H1 (cell line): ENCODE measurements at regions not wholly inside any gene's neighbourhood (a gene's known extent, or its start where the extent isn't known, plus 50 kb on each side); places are given as distances from the start of the nearest gene placed in this dataset.
A peak's percentile ranks its signal among the peaks of the same experiment; 100 is the strongest.

Source experiments
- CTCF ChIA-PET: fragments of 300-600 bp; sonication (Branson Sonifier 250); formaldehyde crosslinking; loops from one replicate; lab custom pipeline; 2021; ENCODE audit not compliant: partially characterized antibody; lab: Charles Lee
- POLR2A ChIA-PET: fragments of 300-600 bp; sonication (Branson Sonifier 250); formaldehyde crosslinking; loops from one replicate; lab custom pipeline; 2021; ENCODE audit warnings: inconsistent platforms; ENCODE audit not compliant: partially characterized antibody; lab: Charles Lee
- DNase-seq, 2 experiments: peaks; one replicate each; pipeline versions ENCODE4 v3.0.0 to v3.0.0-alpha.2; 2010 to 2022; ENCODE audit warnings: low spot score in 2 of 2, low read depth in 1 of 2, mixed read lengths in 1 of 2
- FAIRE-seq: peaks from 2 replicates; lab custom pipeline; 2011; peaks lifted over from hg19 to GRCh38; lab: Jason Lieb, UNC
- H2AFZ ChIP-seq: 2 replicates; pipeline ENCODE4 v1.8.1; 2012; ENCODE audit warnings: low read length, inconsistent platforms
- H2AK5ac ChIP-seq: 2 replicates; pipeline ENCODE4 v1.6.1; 2013; ENCODE audit warnings: low read depth, low read length
- H2BK120ac ChIP-seq: replicated peaks from 2 replicates; pipeline ENCODE3; 2013; ENCODE audit warnings: low read depth, low read length, inconsistent platforms
- H2BK12ac ChIP-seq: 2 replicates; pipeline ENCODE4 v1.6.1; 2013; ENCODE audit warnings: low read depth, low read length
- H2BK15ac ChIP-seq: 2 replicates; pipeline ENCODE4 v1.6.1; 2013; ENCODE audit warnings: low read length
- H2BK20ac ChIP-seq: 2 replicates; pipeline ENCODE4 v1.6.1; 2013; ENCODE audit warnings: low read length
- H2BK5ac ChIP-seq: 2 replicates; pipeline ENCODE4 v1.6.1; 2013; ENCODE audit warnings: low read depth, low read length
- H3K14ac ChIP-seq: 2 replicates; pipeline ENCODE4 v1.6.1; 2013; ENCODE audit warnings: inconsistent platforms; ENCODE audit not compliant: insufficient read length
- H3K18ac ChIP-seq: 2 replicates; pipeline ENCODE4 v1.6.1; 2013; ENCODE audit warnings: low read length; ENCODE audit errors: extremely low read depth
- H3K23ac ChIP-seq: 2 replicates; pipeline ENCODE4 v1.6.1; 2013; ENCODE audit warnings: inconsistent platforms; ENCODE audit not compliant: insufficient read length
- H3K23me2 ChIP-seq: 2 replicates; pipeline ENCODE4 v1.6.1; 2013; ENCODE audit warnings: low read depth, low read length
- H3K27ac ChIP-seq: 2 replicates; pipeline ENCODE4 v1.6.1; 2011; ENCODE audit warnings: low read depth, low read length, inconsistent platforms
- H3K27me3 ChIP-seq, 4 experiments: replicated peaks in 1 of 4; 1 replicate in 1 of 4; 2 replicates in 3 of 4; pipeline versions ENCODE4 v1.6.1 to v1.8.1; 2011 to 2013; ENCODE audit warnings: low read length in 3 of 4, mild to moderate bottlenecking in 3 of 4, inconsistent platforms in 2 of 4, mixed read lengths in 2 of 4, moderate library complexity in 1 of 4; ENCODE audit not compliant: control insufficient read depth in 3 of 4, insufficient read depth in 3 of 4; ENCODE audit errors: extremely low read depth in 1 of 4
- H3K36me3 ChIP-seq, 4 experiments: 2 replicates each; pipeline versions ENCODE4 v1.6.1 to v1.8.1; 2011 to 2013; ENCODE audit warnings: mild to moderate bottlenecking in 4 of 4, low read length in 3 of 4, moderate library complexity in 2 of 4, control low read depth in 1 of 4, inconsistent platforms in 1 of 4; ENCODE audit not compliant: insufficient read depth in 4 of 4, control insufficient read depth in 2 of 4
- H3K4ac ChIP-seq: replicated peaks from 2 replicates; pipeline ENCODE3; 2013; ENCODE audit warnings: low read length, low read depth, mixed read lengths, inconsistent platforms; ENCODE audit not compliant: insufficient read length
- H3K4me1 ChIP-seq, 4 experiments: replicated peaks in 1 of 4; 1 replicate in 1 of 4; 2 replicates in 3 of 4; pipeline versions ENCODE4 v1.6.1 to v1.8.1; 2011 to 2013; ENCODE audit warnings: low read length in 3 of 4, inconsistent platforms in 2 of 4, mixed read lengths in 1 of 4; ENCODE audit not compliant: insufficient read depth in 4 of 4, control insufficient read depth in 3 of 4
- H3K4me2 ChIP-seq, 2 experiments: 2 replicates each; pipeline versions ENCODE4 v1.6.1 to v1.8.1; 2011 to 2013; ENCODE audit warnings: low read depth in 2 of 2, low read length in 2 of 2, control low read depth in 1 of 2, inconsistent platforms in 1 of 2, mild to moderate bottlenecking in 1 of 2; ENCODE audit not compliant: insufficient read depth in 1 of 2
- H3K4me3 ChIP-seq, 4 experiments: fragments of 200-600, 300-600 bp in 1 of 4; sonication (generic), shearing (Covaris generic), sonication (Bioruptor Twin) in 1 of 4; 2 replicates each; pipeline versions ENCODE4 v1.5.1 to v1.8.1; 2011 to 2016; ENCODE audit warnings: low read length in 4 of 4, low read depth in 3 of 4, control low read depth in 2 of 4, inconsistent platforms in 2 of 4, mild to moderate bottlenecking in 2 of 4, mixed read lengths in 1 of 4, moderate library complexity in 1 of 4; ENCODE audit not compliant: insufficient read depth in 2 of 4; ENCODE audit errors: extremely low read depth in 1 of 4
- H3K56ac ChIP-seq: replicated peaks from 2 replicates; pipeline ENCODE3; 2013; ENCODE audit warnings: low read depth, mild to moderate bottlenecking, mixed read lengths, low read length, inconsistent platforms; ENCODE audit not compliant: insufficient read length
- H3K79me1 ChIP-seq: 2 replicates; pipeline ENCODE4 v1.6.1; 2013; ENCODE audit warnings: low read depth, low read length, control low read depth
- H3K79me2 ChIP-seq, 2 experiments: 2 replicates each; pipeline versions ENCODE4 v1.6.1 to v1.8.1; 2012 to 2013; ENCODE audit warnings: low read length in 2 of 2, mild to moderate bottlenecking in 2 of 2, inconsistent platforms in 1 of 2; ENCODE audit not compliant: insufficient read depth in 2 of 2, control insufficient read depth in 1 of 2
- H3K9ac ChIP-seq, 4 experiments: replicated peaks in 1 of 4; 1 replicate in 1 of 4; 2 replicates in 3 of 4; pipeline versions ENCODE4 v1.6.1 to v1.8.1; 2011 to 2013; ENCODE audit warnings: low read depth in 3 of 4, low read length in 3 of 4, control low read depth in 2 of 4, mild to moderate bottlenecking in 2 of 4, moderate library complexity in 2 of 4, inconsistent platforms in 1 of 4; ENCODE audit errors: extremely low read depth in 1 of 4
- H3K9me3 ChIP-seq, 2 experiments: 2 replicates each; pipeline versions ENCODE4 v1.6.1 to v1.8.1; 2012 to 2013; ENCODE audit warnings: mild to moderate bottlenecking in 2 of 2, moderate library complexity in 2 of 2, control low read depth in 1 of 2, inconsistent platforms in 1 of 2, low read depth in 1 of 2, low read length in 1 of 2, mixed read lengths in 1 of 2; ENCODE audit not compliant: insufficient read depth in 2 of 2
- H4K20me1 ChIP-seq, 2 experiments: replicated peaks in 1 of 2; 2 replicates each; pipeline versions ENCODE3 to v1.8.1; 2011 to 2013; ENCODE audit warnings: inconsistent platforms in 2 of 2, low read length in 2 of 2, mild to moderate bottlenecking in 1 of 2; ENCODE audit not compliant: insufficient read depth in 2 of 2, control insufficient read depth in 1 of 2
- H4K5ac ChIP-seq: 2 replicates; pipeline ENCODE4 v1.6.1; 2013; ENCODE audit warnings: low read length, low read depth, mixed read lengths, inconsistent platforms; ENCODE audit not compliant: insufficient read length
- H4K8ac ChIP-seq: 2 replicates; pipeline ENCODE4 v1.8.0; 2013; ENCODE audit warnings: mild to moderate bottlenecking, moderate library complexity, low read length, inconsistent platforms; ENCODE audit not compliant: insufficient read depth; ENCODE audit errors: extremely low read depth
- H4K91ac ChIP-seq: replicated peaks from 2 replicates; pipeline ENCODE3; 2013; ENCODE audit warnings: low read length, mixed read lengths, inconsistent platforms; ENCODE audit not compliant: insufficient read length
- ASH2L ChIP-seq: fragments of 200-600, 300-600 bp; sonication (generic); IDR thresholded peaks from one replicate; pipeline ENCODE4 v1.7.1; 2017; ENCODE audit warnings: low read length
- CBX5 ChIP-seq: fragments of 300-800, 300-1000 bp; sonication (generic); IDR thresholded peaks from 2 replicates; pipeline ENCODE4 v1.7.1; 2016; ENCODE audit warnings: antibody characterized with exemption, low read length, low read depth
- CHD2 ChIP-seq: IDR thresholded peaks from 2 replicates; pipeline ENCODE4 v1.6.1; 2012; ENCODE audit warnings: low read length, improper control_type of control experiment
- CTBP2 ChIP-seq: IDR thresholded peaks from 2 replicates; pipeline ENCODE4 v1.7.0; 2011; ENCODE audit warnings: borderline replicate concordance, mild to moderate bottlenecking, moderate library complexity, mixed read lengths, low read length; ENCODE audit not compliant: insufficient read depth, insufficient read length
- JUND ChIP-seq: IDR thresholded peaks from 2 replicates; pipeline ENCODE4 v1.6.1; 2011; ENCODE audit warnings: mild to moderate bottlenecking, improper control_type of control experiment, low read length
- KDM1A ChIP-seq: fragments of 200-600, 300-600 bp; sonication (generic); IDR thresholded peaks from 2 replicates; pipeline ENCODE4 v1.7.1; 2016; ENCODE audit warnings: mild to moderate bottlenecking, low read length, borderline replicate concordance
- MAFK ChIP-seq: IDR thresholded peaks from 2 replicates; pipeline ENCODE4 v1.6.1; 2012; ENCODE audit warnings: low read depth, mild to moderate bottlenecking, improper control_type of control experiment, low read length
- POLR2AphosphoS5 ChIP-seq: IDR thresholded peaks from 2 replicates; pipeline ENCODE4 v1.6.1; 2011; ENCODE audit warnings: low read depth, low read length
- RAD21 ChIP-seq, 2 experiments: IDR thresholded peaks in 1 of 2; conservative IDR thresholded peaks in 1 of 2; 2 replicates each; pipeline ENCODE4 v1.6.1; 2011; ENCODE audit warnings: low read depth in 2 of 2, low read length in 2 of 2, improper control_type of control experiment in 1 of 2, inconsistent platforms in 1 of 2, mild to moderate bottlenecking in 1 of 2, moderate library complexity in 1 of 2
- SIRT6 ChIP-seq: IDR thresholded peaks from one replicate; pipeline ENCODE4 v1.7.1; 2012; ENCODE audit warnings: low read length, inconsistent platforms
- TAF7 ChIP-seq: optimal IDR thresholded peaks from 2 replicates; pipeline ENCODE3; 2011; ENCODE audit warnings: low read depth, mild to moderate bottlenecking, inconsistent platforms, low read length, moderate library complexity, borderline replicate concordance
- ZNF274 ChIP-seq: IDR thresholded peaks from 2 replicates; pipeline ENCODE4 v1.7.0; 2012; ENCODE audit warnings: low read length, borderline replicate concordance; ENCODE audit errors: extremely low read depth
- WGBS, 2 experiments: shearing (Covaris generic) in 1 of 2; methylation state at CpG; one replicate each; pipeline versions ENCODE4 v1.1.6 to v1.1.7; 2013 to 2015; ENCODE audit warnings: low lambda C conversion rate in 2 of 2, mixed read lengths in 2 of 2, inconsistent platforms in 1 of 2, low coverage in 1 of 2, missing lambda C conversion rate in 1 of 2; ENCODE audit not compliant: insufficient replicate concordance in 2 of 2, insufficient coverage in 1 of 2, insufficient read length in 1 of 2; ENCODE audit errors: extremely low coverage in 1 of 2, missing lambda C conversion rate in 1 of 2; 5-methylcytosine and 5-hydroxymethylcytosine counted together
- TF ChIP-seq, protein P1 (sequence below): IDR thresholded peaks from 2 replicates; pipeline ENCODE4 v1.6.1; 2011; ENCODE audit warnings: low read length, improper control_type of control experiment
- TF ChIP-seq, protein P2 (sequence below): IDR thresholded peaks from 2 replicates; pipeline ENCODE4 v1.6.1; 2012; ENCODE audit warnings: inconsistent platforms

DNA sequence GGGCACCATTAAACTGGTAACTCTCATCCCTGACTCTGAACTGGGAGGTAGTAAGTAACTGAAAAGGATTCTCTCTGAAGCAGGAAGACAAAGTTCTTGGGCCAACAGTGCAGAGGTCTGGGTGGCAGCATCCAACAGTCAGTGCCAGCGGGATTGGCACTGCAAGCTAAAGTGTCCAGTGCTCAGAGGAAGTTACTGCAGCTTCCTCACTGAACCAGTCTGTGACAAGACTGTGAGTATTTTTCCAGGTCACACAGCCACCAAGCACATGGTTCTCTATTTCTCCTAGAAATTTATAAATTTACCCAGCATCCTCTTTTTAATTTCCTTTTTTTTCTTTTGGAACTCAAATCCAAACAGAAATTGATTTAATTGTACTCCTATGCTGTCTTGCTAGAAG, 81.6 kb upstream of the FAR2 start:
- no peak overlapping the region for H2BK120ac ChIP-seq
- peak overlapping the region; percentile 78 for H2BK12ac ChIP-seq
- FAIRE-seq (no peak), DNase-seq (no peak)
- whole genome bisulfite sequencing, 2 experiments: 94% methylated on average over 1 of the region's 1 CpG; no CpG with 5 or more reads in 1 of the 2 experiments
- CTCF ChIA-PET: interaction anchor here (1.0 to 1.4 kb wide), 3 partner anchors 9 to 43 kb away, joined by 3 read pairs; no protein-coding TSS in a partner anchor
- H2BK20ac ChIP-seq: no peak overlapping the region
- H3K4me1 ChIP-seq: peaks cover 0 to 20% (median 11%) of the 10 kb centered on the region in 4 experiments; a peak in 4 of 7 replicates
- H3K9ac ChIP-seq: no peak overlapping the region
- no peak overlapping the region for H3K18ac ChIP-seq
- no peak overlapping the region for H3K23ac ChIP-seq
- no peak overlapping the region for H4K5ac ChIP-seq
- no peak overlapping the region for H4K91ac ChIP-seq
- H3K27me3 ChIP-seq: no peaks in the 10 kb centered on the region
- POLR2A ChIA-PET: no interaction called here
- H3K4ac ChIP-seq: peak overlapping the region; percentile 4
- H2AFZ ChIP-seq: no peak overlapping the region
- no peak overlapping the region for H3K14ac ChIP-seq
- H4K20me1 ChIP-seq: no peaks in the 10 kb centered on the region
- H2BK15ac ChIP-seq: no peak overlapping the region
- H2BK5ac ChIP-seq: no peak overlapping the region
- H2AK5ac ChIP-seq: no peak overlapping the region
- no peak overlapping the region for H3K56ac ChIP-seq
- no peaks in the 10 kb centered on the region for H3K79me2 ChIP-seq
- H3K27ac ChIP-seq: no peak overlapping the region
- no peaks in the 10 kb centered on the region for H3K23me2 ChIP-seq
- H3K36me3 ChIP-seq: no peaks in the 10 kb centered on the region
- H3K79me1 ChIP-seq: no peaks in the 10 kb centered on the region
- no peak overlapping the region for H4K8ac ChIP-seq
- H3K4me3 ChIP-seq: no peak overlapping the region
- H3K9me3 ChIP-seq: no peaks in the 10 kb centered on the region
- no peak overlapping the region for H3K4me2 ChIP-seq
- no peak for TF ChIP-seq ASH2L
- TF ChIP-seq ZNF274: no peak
- TF ChIP-seq CTBP2: no peak
- TF ChIP-seq, protein P1, sequence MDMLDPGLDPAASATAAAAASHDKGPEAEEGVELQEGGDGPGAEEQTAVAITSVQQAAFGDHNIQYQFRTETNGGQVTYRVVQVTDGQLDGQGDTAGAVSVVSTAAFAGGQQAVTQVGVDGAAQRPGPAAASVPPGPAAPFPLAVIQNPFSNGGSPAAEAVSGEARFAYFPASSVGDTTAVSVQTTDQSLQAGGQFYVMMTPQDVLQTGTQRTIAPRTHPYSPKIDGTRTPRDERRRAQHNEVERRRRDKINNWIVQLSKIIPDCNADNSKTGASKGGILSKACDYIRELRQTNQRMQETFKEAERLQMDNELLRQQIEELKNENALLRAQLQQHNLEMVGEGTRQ: no peak
- no peak for TF ChIP-seq RAD21 (IDR thresholded peaks at IDR 0.05 in 1 of 2, conservative IDR thresholded peaks at IDR 0.05 in 1 of 2; ENCODE audit: low read depth in 2 of 2, low read length in 2 of 2)
- TF ChIP-seq TAF7: no peak
- TF ChIP-seq, protein P2, sequence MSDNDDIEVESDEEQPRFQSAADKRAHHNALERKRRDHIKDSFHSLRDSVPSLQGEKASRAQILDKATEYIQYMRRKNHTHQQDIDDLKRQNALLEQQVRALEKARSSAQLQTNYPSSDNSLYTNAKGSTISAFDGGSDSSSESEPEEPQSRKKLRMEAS: no peak
- no peak for TF ChIP-seq JUND
- TF ChIP-seq POLR2AphosphoS5: no peak
- TF ChIP-seq MAFK: no peak
- no peak for TF ChIP-seq KDM1A
- TF ChIP-seq SIRT6: no peak
- no peak for TF ChIP-seq CBX5
- TF ChIP-seq CHD2: no peak
